Neutrophil (primary cell): ENCODE measurements at regions not wholly inside any gene's neighbourhood (a gene's known extent, or its start where the extent isn't known, plus 50 kb on each side); places are given as distances from the start of the nearest gene placed in this dataset.

Source experiments
- H3K27ac ChIP-seq: fragments of 200-600 bp; sonication (generic); 2 replicates; pipeline ENCODE4 v1.5.1; 2016; ENCODE audit warnings: mild to moderate bottlenecking, moderate library complexity
- H3K27me3 ChIP-seq: fragments of 200-600 bp; sonication (generic); 2 replicates; pipeline ENCODE4 v1.6.0; 2016; ENCODE audit warnings: mild to moderate bottlenecking
- H3K36me3 ChIP-seq: fragments of 200-600 bp; sonication (generic); 2 replicates; pipeline ENCODE4 v1.5.1; 2017
- H3K4me1 ChIP-seq, 2 experiments: fragments of 200-600 bp in 1 of 2; sonication (generic) in 1 of 2; 1 replicate in 1 of 2; 2 replicates in 1 of 2; pipeline versions ENCODE4 v1.5.1 to v1.6.1; 2013 to 2016; ENCODE audit warnings: low read depth in 1 of 2, low read length in 1 of 2, mild to moderate bottlenecking in 1 of 2, moderate library complexity in 1 of 2; ENCODE audit not compliant: control insufficient read depth in 1 of 2, insufficient read depth in 1 of 2
- H3K4me3 ChIP-seq, 2 experiments: fragments of 200-600 bp in 1 of 2; sonication (generic) in 1 of 2; 1 replicate in 1 of 2; 2 replicates in 1 of 2; pipeline ENCODE4 v1.5.1; 2013 to 2016; ENCODE audit warnings: low read depth in 1 of 2, low read length in 1 of 2, mild to moderate bottlenecking in 1 of 2, moderate library complexity in 1 of 2
- H3K9me3 ChIP-seq: fragments of 200-600 bp; sonication (generic); 2 replicates; pipeline ENCODE4 v1.5.1; 2016
- CTCF ChIP-seq: fragments of 200-600 bp; sonication (generic); IDR thresholded peaks from 2 replicates; pipeline ENCODE4 v1.5.1; 2016; ENCODE audit warnings: antibody characterized with exemption

- no peaks in the 10 kb centered on the region for H3K36me3 ChIP-seq
- no peaks in the 10 kb centered on the region for H3K9me3 ChIP-seq
- no peak overlapping the region for H3K27ac ChIP-seq
- no peak for TF ChIP-seq CTCF
- H3K27me3 ChIP-seq = no peaks in the 10 kb centered on the region
- no peaks in the 10 kb centered on the region for H3K4me1 ChIP-seq
- H3K4me3 ChIP-seq = no peak overlapping the region
These were observed 460.5 kb upstream of the GHITM start for GRCh38 chr10:83678850-83679249.

- no peaks in the 10 kb centered on the region for H3K4me1 ChIP-seq
- H3K36me3 ChIP-seq = no peaks in the 10 kb centered on the region
- no peak overlapping the region for H3K27ac ChIP-seq
- TF ChIP-seq CTCF = no peak
- no peak overlapping the region for H3K4me3 ChIP-seq
- no peaks in the 10 kb centered on the region for H3K27me3 ChIP-seq
- H3K9me3 ChIP-seq = no peaks in the 10 kb centered on the region
These were observed 458.8 kb upstream of the GHITM start for GRCh38 chr10:83680470-83680891.

DNA sequence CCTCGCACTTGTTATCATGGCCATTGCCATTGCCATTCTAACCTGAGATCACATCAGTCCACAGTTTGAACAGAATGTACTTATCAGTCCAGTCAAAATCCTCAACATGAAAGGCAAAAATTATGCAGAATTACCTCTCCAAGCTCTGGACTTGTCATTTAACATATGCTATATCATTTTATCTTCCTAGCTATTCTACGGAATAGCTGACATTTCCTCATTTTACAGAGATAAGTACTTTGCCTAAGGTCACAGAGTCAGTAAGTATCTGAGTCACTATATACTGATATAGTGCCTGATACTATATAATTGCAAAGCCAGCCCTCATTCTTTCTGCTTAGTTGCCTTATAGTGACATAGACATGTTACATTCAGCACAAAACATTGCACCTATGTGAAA, 456.9 kb upstream of the GHITM start:
- H3K36me3 ChIP-seq = no peaks in the 10 kb centered on the region
- no peak for TF ChIP-seq CTCF
- H3K4me3 ChIP-seq = no peak overlapping the region
- no peaks in the 10 kb centered on the region for H3K27me3 ChIP-seq
- H3K9me3 ChIP-seq = no peaks in the 10 kb centered on the region
- no peaks in the 10 kb centered on the region for H3K4me1 ChIP-seq
- no peak overlapping the region for H3K27ac ChIP-seq

DNA sequence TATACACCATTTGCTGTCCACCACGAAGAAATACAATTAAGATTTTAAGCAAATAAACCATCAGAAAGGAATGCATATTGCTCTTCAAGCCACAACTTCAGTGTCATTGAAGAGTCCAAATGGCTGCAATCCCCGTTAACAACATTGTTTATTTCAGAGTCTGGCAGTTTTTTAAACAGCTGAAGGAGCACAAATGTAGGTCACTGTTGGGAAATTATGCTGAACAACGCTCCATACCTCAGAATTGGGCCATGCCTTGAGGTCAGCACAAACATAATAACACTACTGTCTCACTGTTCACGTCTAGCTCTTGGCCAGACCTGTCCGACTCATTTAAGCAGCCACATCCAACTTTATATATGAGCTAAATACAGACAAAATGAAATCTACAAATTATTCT, 453.9 kb upstream of the GHITM start:
- Histone ChIP-seq H3K9me3 (no peaks in the 10 kb centered on the region), H3K4me1 (no peaks in the 10 kb centered on the region), H3K27me3 (no peaks in the 10 kb centered on the region), H3K4me3 (no peak overlapping the region), H3K36me3 (no peaks in the 10 kb centered on the region), H3K27ac (no peak overlapping the region)
- TF ChIP-seq CTCF = no peak

GRCh38 chr10:83691791-83692596, 447.3 kb upstream of the GHITM start:
- Histone ChIP-seq H3K36me3 (no peaks in the 10 kb centered on the region), H3K9me3 (no peaks in the 10 kb centered on the region)
- no peak for TF ChIP-seq CTCF

More at GRCh38 chr10:83691791-83692596, 447.3 kb upstream of the GHITM start:
- H3K27me3 ChIP-seq = no peaks in the 10 kb centered on the region
- no peak overlapping the region for H3K27ac ChIP-seq
- H3K4me1 ChIP-seq = no peaks in the 10 kb centered on the region
- H3K4me3 ChIP-seq = no peak overlapping the region
